MCF 10A (cell line): ENCODE measurements at regions not wholly inside any gene's neighbourhood (a gene's known extent, or its start where the extent isn't known, plus 50 kb on each side); places are given as distances from the start of the nearest gene placed in this dataset.
"Not testable (repeated sequence)": the region's sequence is repeated elsewhere in the genome, so short reads cannot be mapped to it uniquely, and the experiment has no call there.

Experiments used
- BruUV-seq: library from RNA; stranded (reverse); fragments of 400-500 nt; replicated peaks from 2 replicates; lab custom pipeline; 2021; lab: Mats Ljungman, UMichigan
- CTCF ChIA-PET: fragments of 300-600 bp; sonication (Branson Sonifier 250); formaldehyde crosslinking; extraction: SDS; loops from one replicate; lab custom pipeline; 2021; ENCODE audit warnings: antibody characterized with exemption, inconsistent platforms; lab: Yijun Ruan, JAX
- POLR2A ChIA-PET: fragments of 300-600, 350-650 bp; sonication (Branson Sonifier 250); formaldehyde crosslinking; extraction: SDS; loops from one replicate; lab custom pipeline; 2020; ENCODE audit warnings: antibody characterized with exemption, inconsistent platforms; lab: Yijun Ruan, JAX
- DNase-seq: peaks from one replicate; pipeline ENCODE4 v3.0.0-alpha.2; 2018; ENCODE audit not compliant: unreplicated experiment
- H3K27ac Mint-ChIP-seq: one replicate; pipeline ENCODE4 v1.8.0; 2022; ENCODE audit warnings: mild to moderate bottlenecking, low read depth, mixed read lengths; ENCODE audit not compliant: unreplicated experiment
- H3K27me3 Mint-ChIP-seq: one replicate; pipeline ENCODE4 v1.8.0; 2022; ENCODE audit warnings: mixed read lengths; ENCODE audit not compliant: insufficient read depth, unreplicated experiment
- H3K36me3 Mint-ChIP-seq: one replicate; pipeline ENCODE4 v1.8.0; 2022; ENCODE audit warnings: mild to moderate bottlenecking, moderate library complexity, mixed read lengths; ENCODE audit not compliant: insufficient read depth, unreplicated experiment
- H3K4me1 Mint-ChIP-seq: one replicate; pipeline ENCODE4 v1.8.0; 2022; ENCODE audit warnings: mixed read lengths; ENCODE audit not compliant: insufficient read depth, unreplicated experiment
- H3K4me3 Mint-ChIP-seq: one replicate; pipeline ENCODE4 v1.8.0; 2022; ENCODE audit warnings: mild to moderate bottlenecking, moderate library complexity, mixed read lengths; ENCODE audit not compliant: unreplicated experiment
- H3K9me3 Mint-ChIP-seq: one replicate; pipeline ENCODE4 v1.8.0; 2022; ENCODE audit warnings: mixed read lengths; ENCODE audit not compliant: unreplicated experiment
- CTCF ChIP-seq: fragments of 200-600 bp; IDR thresholded peaks from one replicate; pipeline ENCODE4 v1.8.0; 2022; ENCODE audit warnings: antibody characterized with exemption, mild to moderate bottlenecking; ENCODE audit not compliant: unreplicated experiment
- intact Hi-C: fragments of 100-400 bp; cut with micrococcal nuclease; formaldehyde crosslinking; loops from 2 replicates; pipeline ENCODE4 v1.14.1; 2022

GRCh38 chr10:125256026-125256425 lies 95.7 kb upstream of the CTBP2 start:
- no peaks in the 10 kb centered on the region for H3K36me3 Mint-ChIP-seq
- ChIA-PET CTCF (interaction anchor here (0.7 kb wide), 1 partner anchor 101 kb away, joined by 3 read pairs; no protein-coding TSS in a partner anchor), POLR2A (interaction anchor here (0.9 kb wide), 1 partner anchor 9 kb away, joined by 3 read pairs; no protein-coding TSS in a partner anchor)
- H3K27ac Mint-ChIP-seq, result no peak overlapping the region
- no peak for DNase-seq
- H3K4me1 Mint-ChIP-seq, result no peaks in the 10 kb centered on the region
- peaks cover 20% of the 10 kb centered on the region for H3K9me3 Mint-ChIP-seq
- BruUV-seq, result no TSS peak
- intact Hi-C loops, result no loop called here
- TF ChIP-seq CTCF, result no peak
- H3K27me3 Mint-ChIP-seq, result no peaks in the 10 kb centered on the region
- H3K4me3 Mint-ChIP-seq, result no peak overlapping the region

DNA sequence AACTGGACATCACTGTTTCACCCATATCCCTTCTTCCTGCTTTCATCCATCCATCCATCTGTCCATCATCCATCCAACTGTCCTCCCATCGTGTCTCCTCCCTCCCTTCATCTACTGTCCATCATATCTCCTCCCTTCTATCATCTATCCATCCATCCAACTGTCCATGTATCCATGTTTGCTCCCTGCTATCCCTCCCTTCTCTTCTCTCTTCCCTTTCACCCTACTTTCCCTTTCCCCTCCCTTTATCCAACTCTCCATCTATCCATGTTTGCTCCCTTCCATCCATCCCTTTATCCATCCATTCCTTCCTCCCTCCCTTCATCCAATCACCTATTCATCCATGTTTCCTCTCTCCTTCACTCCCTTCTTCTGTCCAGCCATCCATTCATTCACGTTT lies 92.6 kb upstream of the CTBP2 start:
- ChIA-PET CTCF (no interaction called here), POLR2A (no interaction called here)
- BruUV-seq, result no TSS peak
- DNase-seq, result no peak
- no peaks in the 10 kb centered on the region for H3K4me1 Mint-ChIP-seq
- no peak overlapping the region for H3K27ac Mint-ChIP-seq
- H3K4me3 Mint-ChIP-seq, result no peak overlapping the region
- intact Hi-C loops, result no loop called here
- H3K36me3 Mint-ChIP-seq, result no peaks in the 10 kb centered on the region
- peaks cover 20% of the 10 kb centered on the region for H3K9me3 Mint-ChIP-seq
- no peak for TF ChIP-seq CTCF
- H3K27me3 Mint-ChIP-seq, result peaks cover under 1% of the 10 kb centered on the region

DNA sequence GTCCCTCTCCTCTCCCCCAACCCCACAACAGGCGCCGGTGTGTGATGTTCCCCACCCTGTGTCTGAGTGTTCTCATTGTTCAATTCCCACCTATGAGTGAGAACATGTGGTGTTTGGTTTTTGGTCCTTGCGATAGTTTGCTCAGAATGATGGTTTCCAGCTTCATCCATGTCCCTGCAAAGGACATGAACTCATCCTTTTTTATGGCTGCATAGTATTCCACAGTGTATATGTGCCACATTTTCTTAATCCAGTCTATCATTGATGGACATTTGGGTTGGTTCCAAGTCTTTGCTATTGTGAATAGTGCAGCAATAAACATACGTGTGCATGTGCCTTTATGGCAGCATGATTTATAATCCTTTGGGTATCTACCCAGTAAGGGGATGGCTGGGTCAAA lies 90.5 kb upstream of the CTBP2 start:
- H3K36me3 Mint-ChIP-seq, POLR2A ChIA-PET, H3K4me1 Mint-ChIP-seq, H3K4me3 Mint-ChIP-seq, DNase-seq, H3K27ac Mint-ChIP-seq, CTCF ChIA-PET, intact Hi-C loops, BruUV-seq: not testable (repeated sequence)
- Mint-ChIP-seq H3K27me3 (peaks cover 18% of the 10 kb centered on the region), H3K9me3 (peaks cover 20% of the 10 kb centered on the region)

DNA sequence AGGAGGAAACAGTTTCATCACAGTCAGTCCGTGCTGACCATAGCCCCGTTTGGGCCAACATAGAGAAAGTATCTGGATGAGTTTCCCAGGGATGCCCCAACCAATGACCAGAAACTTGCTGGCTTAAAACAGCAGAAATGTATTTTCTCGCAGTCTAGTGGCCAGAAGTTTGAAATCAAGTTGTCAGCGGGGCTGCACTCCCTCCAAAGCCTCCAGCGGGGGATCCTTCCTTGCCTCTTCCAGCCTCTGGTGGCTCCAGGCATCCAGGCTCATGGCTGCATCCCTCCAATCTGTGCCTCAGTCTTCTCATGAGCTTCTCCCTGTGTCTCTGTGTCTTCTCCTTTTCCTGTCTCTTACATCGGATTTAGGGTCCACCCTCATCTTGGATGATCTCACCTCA lies 89.6 kb upstream of the CTBP2 start:
- TF ChIP-seq CTCF, result no peak
- BruUV-seq, result no TSS peak
- Mint-ChIP-seq H3K4me1 (no peaks in the 10 kb centered on the region), H3K27me3 (peaks cover 18% of the 10 kb centered on the region), H3K27ac (no peak overlapping the region), H3K36me3 (no peaks in the 10 kb centered on the region), H3K9me3 (peaks cover 20% of the 10 kb centered on the region), H3K4me3 (no peak overlapping the region)
- ChIA-PET POLR2A (interaction anchor here (0.6 kb wide), 1 partner anchor 296 kb away, joined by 4 read pairs; no protein-coding TSS in a partner anchor), CTCF (no interaction called here)
- DNase-seq, result no peak
- intact Hi-C loops, result no loop called here

- ChIA-PET CTCF (interaction anchor here (0.5 kb wide), 1 partner anchor 252 kb away, joined by 3 read pairs; no protein-coding TSS in a partner anchor), POLR2A (no interaction called here)
- no peak overlapping the region for H3K27ac Mint-ChIP-seq
- no peaks in the 10 kb centered on the region for H3K4me1 Mint-ChIP-seq
- intact Hi-C loops, result no loop called here
- H3K9me3 Mint-ChIP-seq, result peaks cover 10% of the 10 kb centered on the region
- H3K36me3 Mint-ChIP-seq, result no peaks in the 10 kb centered on the region
- no peak for DNase-seq
- H3K27me3 Mint-ChIP-seq, result peaks cover 18% of the 10 kb centered on the region
- no peak overlapping the region for H3K4me3 Mint-ChIP-seq
- no peak for TF ChIP-seq CTCF
- BruUV-seq, result no TSS peak
These were observed 88.1 kb upstream of the CTBP2 start for GRCh38 chr10:125248489-125248888.
